ENCODE measurements at regions not wholly inside any gene's neighbourhood (a gene's known extent, or its start where the extent isn't known, plus 50 kb on each side); places are given as distances from the start of the nearest gene placed in this dataset.

DNA sequence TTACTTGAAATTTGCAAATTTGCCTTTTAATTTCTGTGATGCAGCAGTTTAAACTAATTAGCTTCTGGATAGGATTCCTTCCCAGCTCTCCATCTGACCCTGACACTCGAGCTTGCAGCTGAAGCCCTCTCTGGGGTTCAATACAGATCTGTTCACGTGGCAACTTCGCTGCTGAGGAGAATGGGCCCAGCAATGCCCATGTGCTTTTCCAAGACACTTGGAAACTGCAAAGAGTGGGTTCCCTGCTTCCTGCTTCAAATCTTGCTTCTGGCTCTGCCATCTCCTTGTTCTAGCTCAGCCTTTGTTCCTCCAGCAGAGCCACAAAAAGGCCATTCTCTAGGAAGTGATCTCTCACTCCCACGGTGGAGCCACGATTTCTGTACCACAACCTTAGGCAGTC lies 50.0 kb upstream of the IRX6 start:
- H3K9me3 Mint-ChIP-seq, result no peaks in the 10 kb centered on the region
- no peaks in the 10 kb centered on the region for H3K4me1 Mint-ChIP-seq
- peaks cover 18% of the 10 kb centered on the region for H3K27me3 Mint-ChIP-seq (ENCODE audit: insufficient read depth)
- Histone ChIP-seq H3K36me3 (ENCODE audit: control insufficient read depth, insufficient read depth, low read length) (no peaks in the 10 kb centered on the region), H3K27ac (ENCODE audit: low read depth, low read length) (no peak overlapping the region), H3K27me3 (ENCODE audit: control insufficient read depth, insufficient read depth, low read length, poor library complexity, severe bottlenecking) (peaks cover 10% of the 10 kb centered on the region), H3K4me3 (ENCODE audit: low read length) (no peak overlapping the region), H3K9me3 (ENCODE audit: control insufficient read depth, low read length) (no peaks in the 10 kb centered on the region), H3K9ac (ENCODE audit: extremely low read depth, low read length, poor library complexity, severe bottlenecking) (no peak overlapping the region), H3K4me1 (ENCODE audit: control insufficient read depth, insufficient read depth, low read length) (no peaks in the 10 kb centered on the region)
- H3K4me3 Mint-ChIP-seq, result no peak overlapping the region
- H3K36me3 Mint-ChIP-seq (ENCODE audit: low read depth), result no peaks in the 10 kb centered on the region
- WGBS, 2 experiments (ENCODE audit: insufficient coverage in 1 of 2, insufficient read length in 1 of 2), result 83 to 90% methylated on average over 5 of the region's 5 CpGs
- DNase-seq, result no peak
- TF ChIP-seq, protein P1, sequence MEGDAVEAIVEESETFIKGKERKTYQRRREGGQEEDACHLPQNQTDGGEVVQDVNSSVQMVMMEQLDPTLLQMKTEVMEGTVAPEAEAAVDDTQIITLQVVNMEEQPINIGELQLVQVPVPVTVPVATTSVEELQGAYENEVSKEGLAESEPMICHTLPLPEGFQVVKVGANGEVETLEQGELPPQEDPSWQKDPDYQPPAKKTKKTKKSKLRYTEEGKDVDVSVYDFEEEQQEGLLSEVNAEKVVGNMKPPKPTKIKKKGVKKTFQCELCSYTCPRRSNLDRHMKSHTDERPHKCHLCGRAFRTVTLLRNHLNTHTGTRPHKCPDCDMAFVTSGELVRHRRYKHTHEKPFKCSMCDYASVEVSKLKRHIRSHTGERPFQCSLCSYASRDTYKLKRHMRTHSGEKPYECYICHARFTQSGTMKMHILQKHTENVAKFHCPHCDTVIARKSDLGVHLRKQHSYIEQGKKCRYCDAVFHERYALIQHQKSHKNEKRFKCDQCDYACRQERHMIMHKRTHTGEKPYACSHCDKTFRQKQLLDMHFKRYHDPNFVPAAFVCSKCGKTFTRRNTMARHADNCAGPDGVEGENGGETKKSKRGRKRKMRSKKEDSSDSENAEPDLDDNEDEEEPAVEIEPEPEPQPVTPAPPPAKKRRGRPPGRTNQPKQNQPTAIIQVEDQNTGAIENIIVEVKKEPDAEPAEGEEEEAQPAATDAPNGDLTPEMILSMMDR (conservative IDR thresholded peaks at IDR 0.05), result no peak
- H3K27ac Mint-ChIP-seq, result no peak overlapping the region
